HCT116 (cell line): ENCODE measurements at regions not wholly inside any gene's neighbourhood (a gene's known extent, or its start where the extent isn't known, plus 50 kb on each side); places are given as distances from the start of the nearest gene placed in this dataset.

ENCODE experiments used
- ATAC-seq: fragments of 200-7000 bp; cut with Tn5 transposase; 2 replicates; pipeline ENCODE4 v1.9.1; 2020; ENCODE audit warnings: mild to moderate bottlenecking, moderate library complexity
- BruUV-seq: library from RNA; stranded (reverse); fragments of 400-500 nt; replicated peaks from 2 replicates; lab custom pipeline; 2021; lab: Mats Ljungman, UMichigan
- CTCF ChIA-PET: fragments of 300-600 bp; sonication (Branson Sonifier 250); formaldehyde crosslinking; loops from one replicate; lab custom pipeline; 2021; ENCODE audit warnings: antibody characterized with exemption; lab: Charles Lee
- POLR2A ChIA-PET: fragments of 300-600, 350-600 bp; sonication (Branson Sonifier 250); formaldehyde crosslinking; loops from one replicate; lab custom pipeline; 2021; ENCODE audit warnings: antibody characterized with exemption; lab: Charles Lee
- RAD21 ChIA-PET, 2 experiments: fragments of 300-600 bp; sonication (Branson Sonifier 250); formaldehyde crosslinking; loops; one replicate each; lab custom pipeline; 2023; ENCODE audit warnings: low total read pairs in 2 of 2; ENCODE audit not compliant: uncharacterized antibody in 2 of 2, unreplicated experiment in 2 of 2, low non-redundant PET in 1 of 2; lab: Charles Lee
- DNase-seq: peaks from one replicate; pipeline ENCODE4 v3.0.0-alpha.2; 2010; ENCODE audit warnings: low read depth, low spot score
- H2AFZ ChIP-seq: fragments of 200-600 bp; shearing (Covaris generic), sonication (generic); 2 replicates; pipeline ENCODE4 v1.6.1; 2017; ENCODE audit warnings: low read depth, mixed run types, mixed read lengths, antibody characterized with exemption, low read length; ENCODE audit not compliant: poor library complexity, severe bottlenecking
- H3K27ac ChIP-seq: 2 replicates; pipeline ENCODE4 v1.5.1; 2012; ENCODE audit warnings: low read depth, low read length
- H3K27me3 ChIP-seq: fragments of 200-600 bp; sonication (generic); 2 replicates; pipeline ENCODE4 v1.6.1; 2016; ENCODE audit warnings: mixed run types, low read length, mixed read lengths; ENCODE audit not compliant: insufficient read depth
- H3K36me3 ChIP-seq, 2 experiments: fragments of 200-500 bp in 1 of 2; fragments of 200-600 bp in 1 of 2; sonication (Bioruptor generic) in 1 of 2; sonication (generic) in 1 of 2; 2 replicates each; pipeline versions ENCODE4 v1.5.1 to v1.6.1; 2014 to 2016; ENCODE audit warnings: low read length in 2 of 2, inconsistent platforms in 1 of 2, mixed read lengths in 1 of 2, mixed run types in 1 of 2; ENCODE audit not compliant: insufficient read depth in 2 of 2, control insufficient read depth in 1 of 2
- H3K4me1 ChIP-seq, 2 experiments: fragments of 200-600 bp in 1 of 2; sonication (generic) in 1 of 2; 2 replicates each; pipeline versions ENCODE4 v1.5.1 to v1.6.1; 2012 to 2017; ENCODE audit warnings: low read length in 2 of 2, inconsistent platforms in 1 of 2, mild to moderate bottlenecking in 1 of 2, mixed read lengths in 1 of 2, mixed run types in 1 of 2, moderate library complexity in 1 of 2; ENCODE audit not compliant: insufficient read depth in 2 of 2, control insufficient read depth in 1 of 2
- H3K4me2 ChIP-seq: fragments of 200-600 bp; sonication (generic); 2 replicates; pipeline ENCODE4 v1.6.1; 2017; ENCODE audit warnings: mixed run types, low read length, mixed read lengths
- H3K4me3 ChIP-seq, 2 experiments: fragments of 200-600 bp in 1 of 2; sonication (generic) in 1 of 2; replicated peaks in 1 of 2; 2 replicates each; pipeline ENCODE4 v1.5.1; 2011 to 2016; ENCODE audit warnings: low read length in 2 of 2, control low read depth in 1 of 2, low read depth in 1 of 2, mild to moderate bottlenecking in 1 of 2, mixed read lengths in 1 of 2, mixed run types in 1 of 2
- H3K79me2 ChIP-seq: fragments of 200-600 bp; sonication (generic); 2 replicates; pipeline ENCODE4 v1.6.1; 2017; ENCODE audit warnings: mild to moderate bottlenecking, mixed run types, low read length, moderate library complexity, mixed read lengths; ENCODE audit not compliant: insufficient read depth
- H3K9ac ChIP-seq: fragments of 200-600 bp; sonication (generic); 2 replicates; pipeline ENCODE4 v1.6.1; 2016; ENCODE audit warnings: low read length, mixed read lengths
- H3K9me2 ChIP-seq: fragments of 200-600 bp; sonication (generic), shearing (Covaris generic); 2 replicates; pipeline ENCODE4 v1.6.1; 2017; ENCODE audit warnings: mixed run types, mild to moderate bottlenecking, moderate library complexity; ENCODE audit not compliant: insufficient read depth
- H3K9me3 ChIP-seq, 2 experiments: fragments of 200-500 bp in 1 of 2; fragments of 200-600 bp in 1 of 2; sonication (Bioruptor generic) in 1 of 2; sonication (generic) in 1 of 2; 2 replicates each; pipeline ENCODE4 v1.6.1; 2014 to 2017; ENCODE audit warnings: low read length in 2 of 2, mixed read lengths in 2 of 2, inconsistent platforms in 1 of 2, low read depth in 1 of 2, mild to moderate bottlenecking in 1 of 2, mixed run types in 1 of 2, moderate library complexity in 1 of 2; ENCODE audit not compliant: control insufficient read depth in 1 of 2, insufficient read depth in 1 of 2
- H4K20me1 ChIP-seq: fragments of 200-600 bp; sonication (generic), shearing (Covaris generic); 2 replicates; pipeline ENCODE4 v1.6.1; 2017; ENCODE audit warnings: mixed run types, mild to moderate bottlenecking, moderate library complexity; ENCODE audit not compliant: insufficient read depth
- ATF3 ChIP-seq: IDR thresholded peaks from 2 replicates; pipeline ENCODE4 v1.6.1; 2012
- CBX3 ChIP-seq: IDR thresholded peaks from 2 replicates; pipeline ENCODE4 v1.6.1; 2012; ENCODE audit warnings: low read depth
- CEBPB ChIP-seq: IDR thresholded peaks from 2 replicates; pipeline ENCODE4 v1.6.1; 2012; ENCODE audit warnings: low read depth
- CTCF ChIP-seq, 3 experiments: fragments of 200-600 bp in 1 of 3; sonication (generic) in 1 of 3; IDR thresholded peaks in 2 of 3; conservative IDR thresholded peaks in 1 of 3; 2 replicates each; pipeline ENCODE4 v1.5.1; 2012 to 2017; ENCODE audit warnings: low read depth in 2 of 3, low read length in 2 of 3, antibody characterized with exemption in 1 of 3, borderline replicate concordance in 1 of 3, control low read depth in 1 of 3, mild to moderate bottlenecking in 1 of 3, mixed read lengths in 1 of 3, mixed run types in 1 of 3, moderate library complexity in 1 of 3; ENCODE audit not compliant: insufficient read depth in 1 of 3
- EGR1 ChIP-seq: IDR thresholded peaks from 2 replicates; pipeline ENCODE4 v1.6.1; 2012; ENCODE audit warnings: low read depth
- ELF1 ChIP-seq: IDR thresholded peaks from 2 replicates; pipeline ENCODE4 v1.6.1; 2012; ENCODE audit warnings: low read depth, borderline replicate concordance
- FOSL1 ChIP-seq: IDR thresholded peaks from 2 replicates; pipeline ENCODE4 v1.6.1; 2012; ENCODE audit warnings: low read depth
- JUND ChIP-seq: IDR thresholded peaks from 2 replicates; pipeline ENCODE4 v1.6.1; 2012
- MAX ChIP-seq: IDR thresholded peaks from 2 replicates; pipeline ENCODE4 v1.6.1; 2012
- POLR2A ChIP-seq: IDR thresholded peaks from 2 replicates; pipeline ENCODE4 v1.7.0; 2011; ENCODE audit warnings: borderline replicate concordance; ENCODE audit not compliant: insufficient read depth, insufficient read length; ENCODE audit errors: extremely low read depth
- POLR2AphosphoS5 ChIP-seq: IDR thresholded peaks from 2 replicates; pipeline ENCODE4 v1.6.1; 2011; ENCODE audit warnings: mild to moderate bottlenecking, low read depth, low read length, moderate library complexity
- RAD21 ChIP-seq: IDR thresholded peaks from 2 replicates; pipeline ENCODE4 v1.6.1; 2012; ENCODE audit warnings: low read depth, mild to moderate bottlenecking
- REST ChIP-seq: IDR thresholded peaks from 2 replicates; pipeline ENCODE4 v1.6.1; 2012; ENCODE audit warnings: low read depth
- YY1 ChIP-seq: IDR thresholded peaks from 2 replicates; pipeline ENCODE4 v1.6.1; 2011; ENCODE audit warnings: low read length, low read depth, moderate library complexity, mild to moderate bottlenecking; ENCODE audit not compliant: insufficient replicate concordance; ENCODE audit errors: extremely low read depth
- ZFX ChIP-seq: fragments of 450-650 bp; IDR thresholded peaks from 2 replicates; pipeline ENCODE4 v1.6.1; 2017
- ZNF274 ChIP-seq: fragments of 200-500 bp; sonication (Bioruptor generic); IDR thresholded peaks from 2 replicates; pipeline ENCODE4 v1.6.1; 2014; ENCODE audit warnings: mild to moderate bottlenecking, low read depth, low read length, inconsistent platforms
- intact Hi-C: fragments of 100-400 bp; cut with micrococcal nuclease; formaldehyde crosslinking; loops from 2 replicates; pipeline ENCODE4 v1.10.0; 2022

- Histone ChIP-seq H3K36me3 (no peaks in the 10 kb centered on the region), H3K9ac (no peak overlapping the region), H3K9me2 (no peaks in the 10 kb centered on the region), H3K27me3 (no peaks in the 10 kb centered on the region), H3K4me2 (no peak overlapping the region), H3K9me3 (peaks cover 2 to 4% of the 10 kb centered on the region in 2 experiments; a peak in 1 of 4 replicates), H3K79me2 (no peaks in the 10 kb centered on the region), H2AFZ (no peak overlapping the region), H3K4me1 (no peaks in the 10 kb centered on the region), H3K27ac (no peak overlapping the region), H3K4me3 (no peak overlapping the region), H4K20me1 (no peaks in the 10 kb centered on the region)
- TF ChIP-seq CBX3, result no peak
- no peak for TF ChIP-seq ATF3
- no peak for TF ChIP-seq RAD21
- TF ChIP-seq MAX, result no peak
- TF ChIP-seq CEBPB, result no peak
- TF ChIP-seq POLR2AphosphoS5, result no peak
- BruUV-seq, result no TSS peak
- DNase-seq, result no peak
- no peak for ATAC-seq
- intact Hi-C loops, result no loop called here
- RAD21 ChIA-PET, result no interaction called here
- POLR2A ChIA-PET, result no interaction called here
- CTCF ChIA-PET, result no interaction called here
These were observed 619.6 kb downstream of the FSCB start for GRCh38 chr14:43887523-43887922.

GRCh38 chr14:43877351-43877960 lies 629.6 kb downstream of the FSCB start:
- Histone ChIP-seq H3K4me2 (no peak overlapping the region), H3K79me2 (no peaks in the 10 kb centered on the region), H2AFZ (no peak overlapping the region), H3K9me3 (no peaks in the 10 kb centered on the region; a peak in 1 of 4 replicates), H3K9me2 (no peaks in the 10 kb centered on the region), H3K4me1 (no peaks in the 10 kb centered on the region), H3K4me3 (no peak overlapping the region), H3K36me3 (no peaks in the 10 kb centered on the region), H4K20me1 (no peaks in the 10 kb centered on the region), H3K27ac (no peak overlapping the region), H3K27me3 (no peaks in the 10 kb centered on the region), H3K9ac (no peak overlapping the region)
- intact Hi-C loops, result no loop called here
- ATAC-seq (no peak), DNase-seq (no peak)
- CTCF ChIA-PET, result no interaction called here
- RAD21 ChIA-PET, result no interaction called here
- POLR2A ChIA-PET, result no interaction called here
- BruUV-seq, result no TSS peak
- TF ChIP-seq CTCF (IDR thresholded peaks at IDR 0.05 in 2 of 3, conservative IDR thresholded peaks at IDR 0.05 in 1 of 3; ENCODE audit: borderline replicate concordance in 1 of 3, insufficient read depth in 1 of 3, low read depth in 2 of 3, low read length in 2 of 3) (no peak), JUND (no peak), ATF3 (no peak), YY1 (no peak), EGR1 (no peak), ZNF274 (no peak), REST (no peak), ZFX (no peak), FOSL1 (no peak), ELF1 (no peak), POLR2A (no peak)
